Ecto neural progenitor cell (in vitro differentiated cells): ENCODE measurements at regions not wholly inside any gene's neighbourhood (a gene's known extent, or its start where the extent isn't known, plus 50 kb on each side); places are given as distances from the start of the nearest gene placed in this dataset.
"Not testable (repeated sequence)": the region's sequence is repeated elsewhere in the genome, so short reads cannot be mapped to it uniquely, and the experiment has no call there.

ENCODE experiments used
- DNase-seq: peaks from one replicate; pipeline ENCODE4 v3.0.0-alpha.2; 2018; ENCODE audit warnings: low spot score

DNA sequence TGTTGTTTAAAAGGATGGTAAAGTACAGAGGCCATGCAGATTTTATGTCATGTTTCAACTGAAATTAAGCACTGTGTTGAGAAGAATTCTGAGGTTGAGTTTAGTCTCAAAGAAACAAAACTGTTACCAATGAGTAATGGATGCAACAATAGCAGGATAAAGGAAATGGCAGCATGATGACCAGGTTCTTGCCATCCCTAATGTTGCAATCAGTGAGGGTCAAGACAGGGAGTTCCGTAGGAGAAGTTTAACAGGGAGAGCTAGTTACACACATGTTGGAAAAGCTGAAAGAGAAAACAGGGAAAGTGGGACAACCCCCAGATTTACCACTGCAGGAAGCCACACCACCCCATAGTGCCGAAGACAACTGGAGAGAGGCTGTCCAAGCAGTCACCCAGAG is 343.8 kb upstream of the EPHA4 start:
- DNase-seq = no peak

DNA sequence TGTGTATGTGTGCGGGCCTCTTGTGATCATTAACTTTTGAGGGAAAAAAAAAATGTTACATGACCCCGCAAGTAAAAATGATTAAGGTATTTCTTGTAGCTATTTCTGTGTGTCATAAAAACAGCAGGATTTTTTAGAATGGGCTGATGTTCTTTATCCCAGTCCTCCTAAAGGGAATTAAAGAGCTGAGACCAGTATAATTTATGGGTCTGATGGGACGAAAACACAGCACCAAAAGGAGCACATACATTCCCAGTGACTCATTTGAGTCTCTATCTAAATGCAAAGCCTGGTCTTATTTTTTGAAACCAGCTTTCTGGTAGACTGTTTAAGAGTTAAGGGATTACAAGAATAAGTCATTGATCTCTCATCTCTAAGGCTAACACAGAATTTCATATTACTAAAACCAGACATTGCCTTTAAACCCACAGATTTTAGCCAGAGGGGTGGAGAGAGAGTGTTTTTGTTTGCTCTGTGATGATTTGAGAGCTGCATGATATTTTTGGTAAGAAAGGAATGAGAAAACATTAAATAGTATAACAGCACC is 342.3 kb upstream of the EPHA4 start:
- no peak for DNase-seq

- DNase-seq = no peak
Observed at GRCh38 chr2:221911890-221912289, 339.8 kb upstream of the EPHA4 start.

DNA sequence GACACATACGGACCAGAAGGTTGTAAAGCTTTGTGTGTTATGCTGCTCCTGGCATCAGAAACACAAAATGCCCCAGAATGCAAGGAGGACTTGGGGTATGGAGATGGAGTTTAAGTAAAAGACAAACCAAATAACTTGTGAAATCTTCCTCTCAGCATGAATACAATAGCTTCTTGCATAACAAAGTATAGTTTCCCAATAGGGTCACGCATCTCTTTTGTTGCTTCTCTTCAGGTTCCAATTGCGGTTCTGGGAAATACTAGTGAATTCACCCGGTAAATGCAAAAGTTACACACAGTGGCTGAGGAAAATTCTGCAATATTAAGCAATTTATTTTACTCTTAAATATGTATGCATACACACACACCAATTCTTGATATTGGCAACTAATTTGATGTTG is 339.2 kb upstream of the EPHA4 start:
- no peak for DNase-seq

- no peak for DNase-seq
Observed at GRCh38 chr2:221908518-221908917, 336.4 kb upstream of the EPHA4 start.

DNA sequence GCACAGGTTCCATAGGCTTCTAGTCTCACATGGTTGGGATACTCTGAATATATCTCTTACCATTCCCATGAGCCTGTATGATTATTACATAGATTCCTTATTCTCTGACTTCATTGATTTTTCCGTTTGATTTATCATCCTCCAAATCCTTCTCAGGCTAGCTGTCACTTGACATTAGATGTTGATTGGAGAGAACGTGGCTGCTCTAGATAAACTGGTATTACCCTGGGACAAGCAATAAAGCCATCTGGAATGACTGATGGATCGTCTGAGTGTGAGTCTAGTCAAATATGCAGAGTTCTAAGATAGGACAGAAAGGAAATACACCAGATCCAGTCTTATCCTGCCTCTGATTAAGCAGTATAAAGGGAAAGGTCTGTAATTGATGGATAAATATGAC is 325.6 kb upstream of the EPHA4 start:
- DNase-seq = no peak

DNA sequence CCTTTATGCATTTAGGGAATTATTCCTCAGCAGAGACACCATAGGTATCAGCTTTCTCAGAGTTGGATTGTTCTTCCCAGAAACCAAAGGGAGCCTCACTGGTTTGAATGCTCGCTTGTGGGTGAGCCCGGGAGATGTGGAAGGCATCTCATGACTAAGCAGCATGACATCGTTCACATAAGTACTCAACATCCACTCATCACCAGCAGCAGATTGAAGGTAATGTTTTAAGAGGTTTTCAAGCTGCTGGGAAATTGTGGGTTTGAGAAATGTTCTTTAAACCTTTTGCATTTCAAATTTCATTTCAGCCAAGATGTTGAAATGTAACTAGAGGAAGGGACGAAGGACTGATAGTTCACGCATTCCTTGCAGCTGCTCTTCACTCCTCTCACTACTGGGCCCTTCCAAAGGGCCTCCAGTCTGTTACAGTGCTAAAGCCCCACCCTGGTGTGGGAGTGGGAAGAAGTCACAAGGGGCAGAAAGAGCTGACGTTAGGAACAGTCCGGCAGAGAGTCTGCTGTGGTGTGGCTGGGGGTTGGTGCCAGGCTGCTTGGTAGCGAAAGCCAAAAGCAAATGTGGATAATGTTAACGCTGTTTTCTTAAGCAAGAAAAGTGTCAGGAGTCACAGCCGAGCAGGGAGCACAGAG is 324.5 kb upstream of the EPHA4 start:
- DNase-seq = no peak

DNA sequence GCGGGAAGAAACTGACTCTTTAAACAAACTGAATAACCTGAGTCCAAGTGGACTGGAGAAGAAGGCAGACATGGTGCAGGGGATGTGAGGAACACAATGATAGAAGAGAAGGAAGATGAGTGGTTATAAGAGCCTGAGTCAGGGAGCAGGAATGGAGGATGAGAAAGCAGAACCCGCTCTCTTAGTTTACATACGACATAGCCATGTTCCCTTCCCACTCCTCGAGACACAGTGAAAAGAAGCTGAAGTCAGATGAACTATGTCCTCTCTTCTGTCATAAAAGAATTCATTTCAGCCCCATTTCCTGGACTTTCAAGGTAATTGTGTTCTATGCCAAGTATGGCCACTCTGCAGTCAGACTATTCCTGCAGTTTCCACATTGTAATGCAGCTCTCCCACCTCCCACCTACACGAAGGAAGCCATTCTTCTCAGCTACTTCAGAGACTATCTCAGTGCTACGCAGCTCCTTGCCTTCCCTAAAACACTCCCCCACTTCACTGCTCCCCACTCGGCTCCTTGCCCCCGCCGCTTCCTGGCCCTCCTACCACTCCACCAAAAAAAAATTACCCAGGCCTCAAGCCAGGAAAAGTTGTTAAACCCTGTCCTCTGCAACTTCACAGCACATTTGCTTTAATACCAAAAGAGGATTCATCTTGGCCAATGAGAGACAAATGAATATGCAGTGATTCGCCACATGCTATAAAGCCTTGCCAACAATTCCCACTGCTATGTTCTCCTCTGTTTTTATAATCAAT is 323.4 kb upstream of the EPHA4 start:
- no peak for DNase-seq

DNA sequence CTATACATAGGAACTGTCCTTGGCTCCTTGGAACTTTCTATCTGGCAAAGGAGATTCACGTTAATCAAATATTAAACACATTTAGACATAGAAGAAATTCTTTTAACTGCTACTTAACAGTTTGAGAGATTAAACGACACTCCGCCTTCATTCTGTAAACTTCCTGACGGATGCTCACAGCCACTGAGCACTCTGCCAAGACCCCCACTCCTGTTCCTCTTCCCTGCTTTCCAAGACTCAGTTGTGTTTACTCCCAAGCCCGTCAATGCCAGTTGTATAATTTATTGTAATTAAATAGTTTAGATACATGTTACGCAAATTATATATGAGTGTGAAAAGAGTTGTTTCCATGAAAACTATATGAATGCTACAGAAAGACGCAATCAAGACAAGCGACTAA is 321.4 kb upstream of the EPHA4 start:
- no peak for DNase-seq

GRCh38 chr2:221892006-221892405 is 319.9 kb upstream of the EPHA4 start:
- not testable (repeated sequence) for DNase-seq

DNA sequence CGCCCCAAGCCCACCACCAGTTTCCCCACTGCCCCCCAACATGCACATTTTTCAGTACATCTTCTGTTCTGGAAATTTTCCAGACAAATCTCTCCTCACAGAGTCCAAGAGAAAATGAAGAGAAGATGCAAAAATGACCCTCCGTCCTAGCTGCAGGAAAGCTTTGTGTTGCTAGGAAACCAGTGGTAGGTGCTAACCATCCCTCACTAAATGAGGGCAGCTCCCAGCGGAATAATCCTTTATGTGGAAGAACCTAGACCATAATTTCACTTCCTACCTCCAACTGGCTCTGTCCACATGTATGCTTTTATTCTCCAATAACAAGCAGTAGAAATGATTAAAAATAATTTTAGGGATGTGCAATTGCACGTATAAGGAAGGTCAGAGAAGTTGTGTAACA is 311.9 kb upstream of the EPHA4 start:
- DNase-seq = no peak

DNA sequence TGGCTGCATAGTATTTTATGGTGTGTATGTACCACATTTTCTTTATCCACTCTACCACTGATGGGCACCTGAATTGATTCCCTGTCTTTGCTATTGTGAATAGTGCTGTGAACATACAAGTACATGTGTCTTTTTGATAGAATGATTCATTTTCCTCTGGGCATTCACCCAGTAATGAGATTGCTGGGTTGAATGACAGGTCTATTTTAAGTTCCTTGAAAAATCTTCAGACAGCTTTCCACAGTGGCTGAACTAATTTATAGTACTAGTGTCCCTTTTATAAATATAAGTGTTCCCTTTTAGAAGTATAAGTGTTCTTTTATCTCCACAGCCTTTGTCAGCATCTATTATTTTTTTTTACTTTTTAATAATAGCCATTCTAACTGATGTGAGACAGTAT is 303.9 kb upstream of the EPHA4 start:
- DNase-seq = no peak

DNA sequence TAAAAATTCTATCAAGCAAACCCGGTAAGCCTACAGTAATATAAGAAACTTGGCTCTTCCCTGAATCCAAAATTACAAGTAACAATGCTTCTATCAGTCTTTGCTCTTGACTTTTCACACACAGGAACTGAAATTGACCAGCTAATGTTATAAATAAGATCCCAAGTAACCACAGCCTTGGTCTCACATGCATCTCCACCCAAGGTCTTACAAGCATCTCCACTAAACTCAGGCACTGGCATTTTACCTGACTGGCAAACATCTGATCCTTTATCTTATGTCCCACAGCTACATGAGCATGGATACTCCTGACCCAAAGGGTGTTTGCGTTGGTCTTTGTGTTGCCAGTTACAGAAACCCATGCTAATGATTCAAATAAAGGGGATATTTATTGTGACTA is 302.3 kb upstream of the EPHA4 start:
- no peak for DNase-seq

- no peak for DNase-seq
Observed at GRCh38 chr2:221857719-221858118, 285.6 kb upstream of the EPHA4 start.

GRCh38 chr2:221853297-221853696 is 281.2 kb upstream of the EPHA4 start:
- no peak for DNase-seq

GRCh38 chr2:221851531-221852045 is 279.5 kb upstream of the EPHA4 start:
- no peak for DNase-seq

DNA sequence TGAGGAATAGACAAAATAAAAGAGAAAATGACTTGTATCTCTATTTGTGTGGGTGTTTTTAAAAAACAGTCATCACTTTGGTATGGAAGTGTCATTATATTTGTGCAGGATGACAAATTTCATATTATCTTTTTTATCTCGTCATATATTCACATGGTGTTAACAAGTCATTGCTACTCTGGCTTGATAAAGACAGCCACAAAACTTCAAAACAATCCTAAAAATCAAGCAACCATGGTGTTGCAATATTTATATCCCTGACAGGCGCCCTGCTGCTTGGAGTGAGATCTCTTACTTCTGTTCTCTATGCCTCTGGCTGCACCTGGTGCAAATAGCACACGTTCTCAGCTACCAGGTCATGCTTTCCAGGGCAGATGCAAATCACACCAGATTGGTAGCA is 278.0 kb upstream of the EPHA4 start:
- no peak for DNase-seq

GRCh38 chr2:221848286-221848685 is 276.2 kb upstream of the EPHA4 start:
- DNase-seq = no peak

DNA sequence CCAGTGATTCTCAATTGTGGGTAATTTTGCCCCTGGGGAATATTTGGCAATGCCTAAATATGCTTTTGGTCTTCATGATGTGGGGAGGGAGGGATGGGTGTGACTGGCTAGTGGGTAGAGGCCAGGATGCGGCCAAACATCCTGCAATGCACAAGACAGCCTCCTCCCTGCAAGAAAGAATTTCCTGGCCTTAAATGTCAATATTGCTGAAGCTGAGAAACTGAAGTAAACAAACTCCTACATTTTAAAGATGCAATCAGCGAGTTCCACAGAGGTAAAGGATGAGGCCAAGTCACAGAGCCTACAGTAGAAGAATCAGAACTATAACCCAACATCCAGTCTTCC is 272.9 kb upstream of the EPHA4 start:
- DNase-seq = no peak

DNA sequence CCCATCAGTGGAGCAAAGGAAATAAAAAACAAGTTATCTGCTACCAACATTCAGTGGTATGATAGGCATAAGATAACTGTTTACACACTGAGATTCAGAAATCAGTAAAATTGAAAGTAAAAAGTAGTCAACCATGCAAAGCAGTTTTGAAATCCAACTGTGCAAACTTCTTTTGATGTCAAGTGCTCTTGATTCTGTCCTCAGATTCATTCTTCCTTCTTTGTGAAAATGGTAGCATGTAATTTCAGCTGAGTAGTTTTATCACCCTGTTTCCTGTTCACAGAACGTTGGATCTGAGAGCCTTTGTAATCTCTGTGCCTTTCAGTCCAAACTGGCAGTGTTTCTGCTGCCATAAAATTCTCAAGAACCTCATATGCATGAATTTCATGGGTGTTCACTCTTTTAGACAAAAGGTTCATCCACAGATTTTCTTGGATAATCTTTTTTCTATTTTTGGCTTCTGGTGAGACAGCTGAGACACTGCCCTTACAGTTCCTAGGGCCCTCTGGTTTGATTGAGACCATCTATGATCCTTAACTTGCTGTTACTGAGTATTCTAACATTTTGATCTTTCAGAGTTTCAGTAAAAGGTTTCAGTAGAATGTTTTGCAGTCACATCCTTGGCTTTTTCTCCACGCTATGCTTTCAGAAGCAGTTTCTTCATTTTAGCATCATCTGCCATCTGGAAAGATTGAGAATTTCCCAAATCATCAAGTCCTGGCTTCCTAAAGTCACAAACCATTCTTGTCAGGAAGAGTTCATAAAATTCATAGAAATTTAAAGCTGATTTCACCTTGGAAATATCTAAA is 272.3 kb upstream of the EPHA4 start:
- DNase-seq = no peak

GRCh38 chr2:221836095-221836494 is 264.0 kb upstream of the EPHA4 start:
- no peak for DNase-seq

DNA sequence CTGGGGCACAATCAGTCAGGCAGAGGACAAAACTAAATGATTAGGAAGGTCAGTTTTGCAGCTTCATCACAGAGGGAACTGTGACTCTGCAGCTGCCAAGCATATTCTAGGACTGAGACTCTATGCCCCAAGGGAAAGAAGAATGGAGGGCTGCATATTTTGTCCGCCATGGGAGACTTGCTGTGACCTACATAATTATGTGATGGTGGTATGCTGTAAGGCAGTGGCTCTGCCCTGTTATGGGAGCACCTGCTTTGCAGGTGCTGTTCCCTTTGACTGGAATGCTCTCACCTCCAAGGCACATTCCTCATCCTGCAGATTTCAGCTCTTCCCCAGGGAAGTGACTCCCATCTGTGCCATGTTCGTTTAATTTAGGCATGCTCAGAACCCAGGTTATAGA is 261.9 kb upstream of the EPHA4 start:
- no peak for DNase-seq

DNA sequence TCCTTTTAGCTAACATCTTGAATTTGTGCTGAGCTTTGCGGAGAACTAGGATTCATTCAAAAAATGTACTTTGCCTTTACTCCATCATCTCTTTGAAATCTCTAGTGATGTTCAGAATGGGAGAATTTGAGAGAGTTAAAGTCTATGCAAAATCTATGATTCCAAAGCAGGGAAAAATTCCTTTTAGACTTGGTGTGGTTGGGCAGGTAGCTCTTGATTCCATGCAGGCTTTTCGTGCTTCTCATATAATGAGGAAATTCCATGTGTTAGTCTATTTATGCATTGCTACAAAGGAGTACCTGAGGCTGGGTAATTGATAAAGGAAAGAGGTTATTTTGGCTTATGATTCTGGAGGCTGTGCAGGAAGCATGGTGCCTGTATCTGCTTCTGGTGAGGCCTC is 258.9 kb upstream of the EPHA4 start:
- DNase-seq = no peak
